ENCODE measurements at regions not wholly inside any gene's neighbourhood (a gene's known extent, or its start where the extent isn't known, plus 50 kb on each side); places are given as distances from the start of the nearest gene placed in this dataset.

DNA sequence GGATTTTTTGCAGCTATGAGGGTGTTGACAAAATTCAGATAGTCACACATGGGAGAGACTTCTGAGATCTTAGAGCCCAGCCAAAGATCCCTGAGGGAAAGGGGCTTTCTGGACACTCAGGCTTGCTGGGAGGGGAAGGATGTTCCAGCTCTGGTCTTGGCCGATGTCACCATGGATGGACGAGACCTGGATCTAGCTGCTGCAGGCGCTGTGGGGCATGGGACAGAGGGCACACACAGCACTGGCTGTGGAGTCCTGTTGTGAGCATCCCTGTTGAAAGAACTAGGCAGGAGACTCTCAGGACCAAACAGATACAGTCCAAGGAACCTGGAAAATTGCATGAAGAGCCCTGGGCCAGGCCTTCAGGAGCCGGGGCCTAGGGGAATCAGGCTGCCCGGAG lies 80.1 kb upstream of the SDK2 start:
- DNase-seq (ENCODE audit: low spot score), result no peak

- DNase-seq (ENCODE audit: low spot score), result no peak
These were observed 80.7 kb upstream of the SDK2 start for GRCh38 chr17:73724990-73725389.

DNA sequence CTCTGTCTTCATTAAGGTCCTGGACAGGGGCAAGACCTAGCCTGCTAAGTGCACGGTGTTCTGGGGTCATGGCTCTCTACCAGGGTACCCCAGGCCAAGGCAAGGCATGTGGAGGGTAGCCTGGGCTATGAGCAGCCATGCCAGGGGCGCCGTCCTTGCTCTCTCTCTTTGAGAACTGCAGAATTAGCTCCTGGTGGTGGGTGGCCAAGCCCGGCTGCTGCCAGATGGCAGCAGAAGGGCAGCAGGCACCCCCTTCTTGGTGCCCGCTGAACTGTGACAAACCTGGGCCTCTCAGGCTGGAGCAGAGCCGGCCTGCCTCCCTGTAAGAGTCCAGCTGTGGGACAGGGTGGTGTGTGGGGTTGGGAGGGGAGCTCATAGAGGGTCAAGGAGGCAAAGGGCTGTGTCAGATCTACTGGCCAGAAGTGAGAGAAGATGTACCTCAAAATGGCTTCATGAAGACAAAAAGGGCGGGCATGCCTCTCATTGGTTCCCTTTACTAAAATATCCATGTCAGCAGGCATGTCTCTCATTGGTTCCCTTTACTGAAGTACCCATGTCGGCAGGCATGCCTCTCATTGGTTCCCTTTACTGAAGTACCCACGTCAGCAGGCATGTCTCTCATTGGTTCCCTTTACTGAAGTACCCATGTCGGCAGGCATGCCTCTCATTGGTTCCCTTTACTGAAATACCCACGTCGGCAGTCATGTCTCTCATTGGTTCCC lies 81.7 kb upstream of the SDK2 start:
- no peak for DNase-seq (ENCODE audit: low spot score)

- no peak for DNase-seq (ENCODE audit: low spot score)
These were observed 83.7 kb upstream of the SDK2 start for GRCh38 chr17:73727941-73728340.

DNA sequence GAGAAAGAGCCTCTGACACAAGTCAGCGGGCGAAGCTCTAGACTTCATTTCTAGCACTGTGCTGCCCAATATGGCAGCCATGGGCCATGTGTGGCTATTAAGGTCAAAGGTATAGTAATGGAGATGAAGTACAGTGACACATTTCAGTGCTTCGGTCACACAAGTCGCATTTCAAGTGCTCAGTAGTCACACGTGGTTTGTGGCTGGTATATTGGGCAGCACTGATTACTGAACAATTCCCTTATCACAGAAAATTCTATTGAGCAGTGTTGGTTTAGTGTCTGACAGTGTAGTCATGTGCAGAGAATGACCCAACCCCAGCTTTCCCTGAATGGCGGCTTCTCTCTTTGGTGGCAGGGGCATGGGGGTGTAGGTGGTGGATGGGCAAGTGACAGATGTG lies 84.9 kb upstream of the SDK2 start:
- no peak for DNase-seq (ENCODE audit: low spot score)

DNA sequence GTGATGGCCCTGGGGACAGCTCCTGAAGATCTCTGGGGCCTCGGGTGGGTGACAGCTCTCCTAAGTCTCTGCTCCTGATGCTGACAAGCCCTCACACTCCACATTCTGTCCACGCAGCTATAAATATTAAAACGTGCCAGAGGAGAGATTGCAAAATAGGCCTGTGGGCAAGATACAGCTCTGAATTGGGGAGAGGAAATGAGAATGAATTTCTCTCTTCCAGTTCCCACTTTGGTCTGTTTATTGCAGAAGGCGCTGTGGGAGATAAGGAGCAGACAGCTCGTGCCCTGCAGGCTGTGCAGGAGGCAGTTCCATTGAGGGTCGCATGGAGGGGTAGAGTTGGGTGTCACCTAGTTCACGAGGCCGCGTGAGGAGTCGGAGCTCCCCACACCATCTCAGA lies 87.5 kb upstream of the SDK2 start:
- DNase-seq (ENCODE audit: low spot score), result no peak

DNA sequence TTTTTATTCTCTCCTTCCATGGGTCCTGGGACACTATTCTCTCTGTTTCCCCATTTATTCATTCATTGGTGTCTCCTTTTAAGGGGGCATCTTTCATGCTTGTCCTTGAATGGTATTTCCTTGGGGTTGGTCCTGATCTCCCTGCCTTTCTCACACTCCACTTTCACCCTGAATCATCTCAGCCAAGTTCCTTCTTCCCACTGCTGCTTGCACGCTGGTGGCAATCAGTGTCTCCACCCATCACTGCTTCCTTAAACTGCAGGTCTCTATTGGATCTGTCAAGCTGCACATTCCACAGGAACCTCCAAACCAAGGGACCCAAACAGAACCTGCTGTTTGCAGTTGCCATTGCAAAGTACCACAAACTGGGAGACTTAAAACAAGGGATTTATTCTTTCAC lies 89.3 kb upstream of the SDK2 start:
- no peak for DNase-seq (ENCODE audit: low spot score)

GRCh38 chr17:73735245-73735644 lies 91.0 kb upstream of the SDK2 start:
- DNase-seq (ENCODE audit: low spot score), result no peak

GRCh38 chr17:73738751-73739575 lies 94.7 kb upstream of the SDK2 start:
- DNase-seq (ENCODE audit: low spot score), result no peak

DNA sequence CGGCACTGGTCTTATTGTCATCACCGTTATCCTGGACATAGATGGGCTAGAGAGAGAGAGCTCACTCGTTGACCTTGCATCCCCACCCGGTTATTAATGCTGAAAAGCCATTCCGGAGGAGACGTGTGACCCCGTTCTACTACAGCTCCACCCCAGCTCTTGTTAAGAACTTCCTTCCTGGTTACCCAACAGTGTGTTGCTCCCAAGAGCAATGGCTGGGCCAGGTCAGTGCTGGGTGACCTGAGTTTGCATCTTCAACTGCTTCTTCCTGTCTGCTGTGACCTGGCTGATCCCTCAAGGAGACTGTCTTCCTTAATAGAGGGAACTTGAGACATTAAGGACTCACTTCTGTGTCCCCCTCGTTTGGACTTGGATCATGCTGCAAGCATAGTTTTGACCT lies 96.1 kb upstream of the SDK2 start:
- no peak for DNase-seq (ENCODE audit: low spot score)

DNA sequence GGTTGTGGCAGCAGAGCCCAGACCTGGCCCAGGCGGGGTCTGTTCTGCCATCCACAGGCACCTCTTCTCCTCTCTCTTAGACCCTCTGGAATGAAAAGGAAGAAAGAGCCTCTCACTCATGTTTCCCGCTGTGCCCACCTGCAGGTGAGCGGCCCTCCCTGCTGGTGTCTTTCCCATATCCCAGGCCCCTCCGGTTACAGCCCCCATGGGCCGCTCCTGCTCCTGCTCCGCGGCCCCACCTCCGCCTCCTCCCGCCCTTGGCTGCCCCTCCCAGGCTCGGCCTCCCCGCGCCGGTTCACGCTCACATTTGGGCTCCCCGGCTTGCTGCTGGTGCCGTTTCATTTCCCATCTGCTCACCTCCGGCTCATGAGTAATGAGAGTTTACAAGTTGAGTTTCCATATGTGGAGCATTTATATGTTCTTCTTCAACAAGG lies 98.7 kb upstream of the SDK2 start:
- DNase-seq (ENCODE audit: low spot score), result no peak

GRCh38 chr17:73743518-73744201 lies 99.4 kb upstream of the SDK2 start:
- DNase-seq (ENCODE audit: low spot score), result no peak

GRCh38 chr17:73744411-73744810 lies 100.2 kb upstream of the SDK2 start:
- no peak for DNase-seq (ENCODE audit: low spot score)

GRCh38 chr17:73746314-73747073 lies 102.2 kb upstream of the SDK2 start:
- DNase-seq (ENCODE audit: low spot score), result no peak

DNA sequence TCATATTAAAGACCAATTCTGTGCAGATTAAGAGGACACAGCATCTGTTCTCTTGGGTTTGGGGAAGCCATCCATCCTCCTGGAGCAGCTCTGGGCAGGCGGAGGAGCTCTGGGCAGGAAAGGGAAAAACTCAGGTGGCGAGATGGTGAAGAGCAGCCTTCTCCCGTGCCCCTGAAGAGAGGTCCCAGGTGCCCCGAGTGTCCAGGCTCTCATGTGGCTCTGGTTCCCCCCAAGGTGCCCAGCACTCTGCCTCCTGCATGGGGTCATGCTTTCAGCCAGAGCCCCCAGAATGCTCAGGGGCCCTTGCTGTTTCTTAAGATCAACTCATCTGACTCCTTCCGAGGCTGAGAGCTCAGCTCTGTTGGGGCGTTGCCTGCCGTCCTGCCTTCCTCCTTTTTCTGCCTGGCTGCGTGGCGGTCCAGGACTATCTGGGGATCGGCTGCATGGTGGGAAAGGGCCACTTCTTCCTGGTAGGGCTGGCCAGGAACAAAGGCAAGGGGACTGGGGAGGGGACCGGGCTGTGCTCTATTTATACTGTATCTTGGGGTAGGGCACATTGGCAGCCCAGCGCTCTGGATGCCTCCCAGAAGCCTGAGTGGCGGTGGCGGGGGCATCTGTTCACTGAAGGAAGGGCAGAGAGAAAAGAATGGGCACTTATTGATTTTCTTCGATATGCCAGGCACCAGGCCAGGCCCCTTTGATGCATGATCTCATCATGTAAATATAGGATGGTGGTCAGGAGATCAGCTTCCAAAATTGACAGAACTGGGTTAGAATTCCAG lies 103.2 kb upstream of the SDK2 start:
- no peak for DNase-seq (ENCODE audit: low spot score)

GRCh38 chr17:73748508-73748907 lies 104.3 kb upstream of the SDK2 start:
- DNase-seq (ENCODE audit: low spot score), result no peak

GRCh38 chr17:73749337-73749823 lies 105.1 kb upstream of the SDK2 start:
- no peak for DNase-seq (ENCODE audit: low spot score)

DNA sequence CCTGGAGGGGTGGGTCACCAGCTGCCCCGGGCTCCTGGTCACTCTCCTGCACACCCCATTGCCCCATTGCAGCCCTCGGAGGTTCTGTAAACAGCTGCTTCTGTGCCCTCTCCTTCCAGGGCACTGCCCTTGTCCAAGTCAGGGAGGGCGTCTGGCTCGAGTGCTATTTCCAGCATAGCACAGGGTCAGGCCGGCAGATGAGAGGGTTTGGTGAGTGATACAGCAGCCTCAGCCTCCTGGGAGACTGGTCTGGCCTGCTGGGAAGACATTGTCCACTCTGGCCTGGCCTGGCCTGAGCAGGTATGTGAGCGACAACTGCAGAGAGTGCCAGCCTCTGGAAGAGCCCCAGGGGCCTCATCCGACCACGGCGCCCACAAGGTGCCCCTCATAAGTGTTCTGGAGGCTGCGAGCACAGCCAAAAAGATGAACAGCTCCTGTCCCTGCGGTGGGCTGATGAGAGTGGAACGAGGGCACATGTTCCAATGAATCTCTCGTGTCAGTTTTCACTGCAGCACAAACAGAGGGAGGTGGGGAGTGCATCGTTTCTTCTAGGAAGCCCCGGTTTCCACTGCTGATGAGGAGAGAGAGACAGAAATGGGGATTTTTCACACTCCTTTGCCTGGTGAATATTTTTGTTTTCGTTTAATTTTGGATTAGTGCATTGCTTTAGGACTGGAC lies 105.8 kb upstream of the SDK2 start:
- DNase-seq (ENCODE audit: low spot score), result no peak

GRCh38 chr17:73750975-73751374 lies 106.7 kb upstream of the SDK2 start:
- DNase-seq (ENCODE audit: low spot score), result no peak

- DNase-seq (ENCODE audit: low spot score), result no peak
These were observed 109.7 kb upstream of the SDK2 start for GRCh38 chr17:73753751-73754496.

Measured in HuH-7.5 (cell line).